Mesenchymal stem cell (in vitro differentiated cells and primary cell): ENCODE measurements at regions not wholly inside any gene's neighbourhood (a gene's known extent, or its start where the extent isn't known, plus 50 kb on each side); places are given as distances from the start of the nearest gene placed in this dataset.

Experiments
- DNase-seq: peaks from one replicate; pipeline ENCODE4 v3.0.0-alpha.2; 2013
- H2AFZ ChIP-seq: one replicate; pipeline ENCODE4 v1.6.1; 2013; ENCODE audit warnings: low read depth, mild to moderate bottlenecking, control low read depth, inconsistent platforms, low read length, moderate library complexity
- H2AK5ac ChIP-seq: 2 replicates; pipeline ENCODE4 v1.6.1; 2013; ENCODE audit warnings: low read length, moderate library complexity, mild to moderate bottlenecking, inconsistent platforms; ENCODE audit not compliant: severe bottlenecking
- H2BK120ac ChIP-seq: one replicate; pipeline ENCODE4 v1.6.1; 2013; ENCODE audit warnings: low read depth, mild to moderate bottlenecking, inconsistent platforms, low read length, moderate library complexity
- H2BK12ac ChIP-seq, 2 experiments: one replicate each; pipeline ENCODE4 v1.6.1; 2013; ENCODE audit warnings: inconsistent platforms in 2 of 2, low read length in 2 of 2, mild to moderate bottlenecking in 2 of 2, moderate library complexity in 2 of 2, control low read depth in 1 of 2
- H2BK15ac ChIP-seq: one replicate; pipeline ENCODE4 v1.6.1; 2013; ENCODE audit warnings: mild to moderate bottlenecking, low read depth, inconsistent platforms; ENCODE audit not compliant: poor library complexity, severe bottlenecking
- H2BK5ac ChIP-seq: 2 replicates; pipeline ENCODE4 v1.6.1; 2013; ENCODE audit warnings: low read depth, mild to moderate bottlenecking, low read length, control low read depth, inconsistent platforms; ENCODE audit not compliant: poor library complexity, severe bottlenecking
- H3K14ac ChIP-seq, 2 experiments: one replicate each; pipeline ENCODE4 v1.6.1; 2013; ENCODE audit warnings: inconsistent platforms in 2 of 2, low read length in 2 of 2, control low read depth in 1 of 2, mild to moderate bottlenecking in 1 of 2, moderate library complexity in 1 of 2
- H3K18ac ChIP-seq, 2 experiments: one replicate each; pipeline ENCODE4 v1.6.1; 2013; ENCODE audit warnings: inconsistent platforms in 2 of 2, low read length in 2 of 2, control low read depth in 1 of 2, low read depth in 1 of 2, mild to moderate bottlenecking in 1 of 2
- H3K23ac ChIP-seq, 2 experiments: one replicate each; pipeline ENCODE4 v1.6.1; 2013; ENCODE audit warnings: inconsistent platforms in 2 of 2, low read length in 2 of 2, mild to moderate bottlenecking in 2 of 2, moderate library complexity in 2 of 2, control low read depth in 1 of 2
- H3K27ac ChIP-seq: 2 replicates; pipeline ENCODE4 v1.5.1; 2013; ENCODE audit warnings: mild to moderate bottlenecking, moderate library complexity, low read length, control low read depth, inconsistent platforms; ENCODE audit not compliant: poor library complexity, severe bottlenecking
- H3K27me3 ChIP-seq, 2 experiments: 2 replicates each; pipeline versions ENCODE4 v1.6.1 to v1.7.0; 2013; ENCODE audit warnings: low read length in 2 of 2, mild to moderate bottlenecking in 2 of 2, moderate library complexity in 2 of 2, control low read depth in 1 of 2, inconsistent platforms in 1 of 2; ENCODE audit not compliant: control insufficient read depth in 1 of 2, insufficient read depth in 1 of 2
- H3K36me3 ChIP-seq, 2 experiments: 2 replicates each; pipeline versions ENCODE4 v1.6.1 to v1.7.0; 2013; ENCODE audit warnings: low read length in 2 of 2, control low read depth in 1 of 2, inconsistent platforms in 1 of 2, low read depth in 1 of 2, mild to moderate bottlenecking in 1 of 2; ENCODE audit not compliant: insufficient read depth in 2 of 2, control insufficient read depth in 1 of 2
- H3K4ac ChIP-seq, 2 experiments: one replicate each; pipeline ENCODE4 v1.6.1; 2013; ENCODE audit warnings: inconsistent platforms in 2 of 2, low read length in 2 of 2, mild to moderate bottlenecking in 2 of 2, moderate library complexity in 2 of 2, control low read depth in 1 of 2, low read depth in 1 of 2
- H3K4me1 ChIP-seq: 2 replicates; pipeline ENCODE4 v1.6.1; 2013; ENCODE audit warnings: low read depth, low read length, control low read depth; ENCODE audit not compliant: control insufficient read depth, insufficient read depth
- H3K4me2 ChIP-seq: 2 replicates; pipeline ENCODE4 v1.6.1; 2013; ENCODE audit warnings: low read length, mild to moderate bottlenecking, inconsistent platforms; ENCODE audit not compliant: poor library complexity, severe bottlenecking
- H3K4me3 ChIP-seq, 2 experiments: 2 replicates each; pipeline versions ENCODE4 v1.5.1 to v1.7.0; 2013; ENCODE audit warnings: low read length in 2 of 2, mild to moderate bottlenecking in 2 of 2, control low read depth in 1 of 2, low read depth in 1 of 2; ENCODE audit not compliant: insufficient read depth in 1 of 2
- H3K79me1 ChIP-seq: replicated peaks from 2 replicates; pipeline ENCODE4 v1.6.1; 2013; ENCODE audit warnings: mild to moderate bottlenecking, control low read depth, low read length, inconsistent platforms; ENCODE audit not compliant: poor library complexity, severe bottlenecking
- H3K9ac ChIP-seq: 2 replicates; pipeline ENCODE4 v1.7.0; 2013; ENCODE audit warnings: mild to moderate bottlenecking, low read length, moderate library complexity
- H3K9me3 ChIP-seq: 2 replicates; pipeline ENCODE4 v1.7.0; 2013; ENCODE audit warnings: mild to moderate bottlenecking, low read length; ENCODE audit not compliant: control insufficient read depth
- H4K8ac ChIP-seq: one replicate; pipeline ENCODE4 v1.6.1; 2013; ENCODE audit warnings: inconsistent platforms, mild to moderate bottlenecking, low read length, moderate library complexity
- H4K91ac ChIP-seq: one replicate; pipeline ENCODE4 v1.6.1; 2013; ENCODE audit warnings: mild to moderate bottlenecking, low read length, inconsistent platforms
- WGBS: methylation state at CpG from one replicate; pipeline ENCODE4 v1.1.7; 2013; ENCODE audit warnings: mixed read lengths; 5-methylcytosine and 5-hydroxymethylcytosine counted together

DNA sequence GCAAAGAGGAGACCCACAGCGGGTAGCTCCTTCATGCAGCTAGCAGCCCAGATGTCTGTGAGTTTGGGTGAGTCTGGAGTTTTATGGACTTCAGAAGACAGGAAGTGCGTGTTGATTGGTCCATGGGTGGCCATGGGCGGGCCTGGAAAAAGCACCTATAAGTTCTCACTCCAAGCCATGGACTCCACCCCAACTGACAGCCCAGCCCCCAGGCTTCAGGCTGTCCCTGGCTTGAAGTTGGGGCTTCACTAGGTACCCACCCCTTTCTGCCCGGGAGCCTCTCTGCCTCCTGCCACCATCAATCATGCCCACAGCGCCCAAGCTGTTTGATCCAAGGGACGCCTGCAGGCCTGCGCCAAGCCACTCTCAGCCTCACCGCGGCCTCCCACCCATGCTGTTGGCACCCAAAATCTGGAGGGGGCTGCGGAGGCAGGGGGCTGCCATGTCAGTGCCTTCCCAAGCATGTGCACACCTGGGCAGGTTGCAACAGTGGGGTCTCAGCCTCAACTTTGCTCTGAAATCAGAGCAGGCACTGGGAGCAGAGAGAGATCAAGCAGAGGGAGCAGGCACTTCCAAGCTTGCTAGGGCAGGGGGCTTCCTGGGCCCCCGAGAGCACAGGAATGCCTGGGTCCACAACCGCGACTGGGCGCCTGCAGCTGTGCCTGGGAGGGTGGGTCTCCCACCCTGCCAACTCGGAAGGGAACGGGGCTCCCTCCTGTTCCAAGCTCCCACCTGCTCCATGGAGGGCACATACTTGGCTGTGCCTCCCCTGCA, 1503.7 kb downstream of the CDH11 start:
- no peak overlapping the region for H2BK120ac ChIP-seq
- no peak overlapping the region for H4K91ac ChIP-seq
- no peak overlapping the region for H3K4ac ChIP-seq
- peaks cover 0 to 8% of the 10 kb centered on the region in 2 experiments for H3K27me3 ChIP-seq
- no peak overlapping the region for H3K23ac ChIP-seq
- no peaks in the 10 kb centered on the region for H3K9me3 ChIP-seq
- H2BK5ac ChIP-seq: no peak overlapping the region
- no peak overlapping the region for H3K18ac ChIP-seq
- 92% methylated on average over 13 of the region's 16 CpGs for WGBS
- H3K4me2 ChIP-seq: no peak overlapping the region
- H3K36me3 ChIP-seq: no peaks in the 10 kb centered on the region
- no peak overlapping the region for H3K14ac ChIP-seq
- no peak overlapping the region for H2AK5ac ChIP-seq
- H4K8ac ChIP-seq: peak overlapping the region; percentile 47
- H3K9ac ChIP-seq: no peak overlapping the region
- peak overlapping the region in 1 of 2 experiments; percentile 66 for H3K4me3 ChIP-seq
- peaks cover 1% of the 10 kb centered on the region for H3K4me1 ChIP-seq
- H3K79me1 ChIP-seq: no peaks in the 10 kb centered on the region
- H2BK15ac ChIP-seq: no peak overlapping the region
- H3K27ac ChIP-seq: no peak overlapping the region
- peak overlapping the region; percentile 74 for H2AFZ ChIP-seq
- peak; percentile 18 for DNase-seq
- peak overlapping the region in 1 of 2 experiments; percentile 71 for H2BK12ac ChIP-seq

DNA sequence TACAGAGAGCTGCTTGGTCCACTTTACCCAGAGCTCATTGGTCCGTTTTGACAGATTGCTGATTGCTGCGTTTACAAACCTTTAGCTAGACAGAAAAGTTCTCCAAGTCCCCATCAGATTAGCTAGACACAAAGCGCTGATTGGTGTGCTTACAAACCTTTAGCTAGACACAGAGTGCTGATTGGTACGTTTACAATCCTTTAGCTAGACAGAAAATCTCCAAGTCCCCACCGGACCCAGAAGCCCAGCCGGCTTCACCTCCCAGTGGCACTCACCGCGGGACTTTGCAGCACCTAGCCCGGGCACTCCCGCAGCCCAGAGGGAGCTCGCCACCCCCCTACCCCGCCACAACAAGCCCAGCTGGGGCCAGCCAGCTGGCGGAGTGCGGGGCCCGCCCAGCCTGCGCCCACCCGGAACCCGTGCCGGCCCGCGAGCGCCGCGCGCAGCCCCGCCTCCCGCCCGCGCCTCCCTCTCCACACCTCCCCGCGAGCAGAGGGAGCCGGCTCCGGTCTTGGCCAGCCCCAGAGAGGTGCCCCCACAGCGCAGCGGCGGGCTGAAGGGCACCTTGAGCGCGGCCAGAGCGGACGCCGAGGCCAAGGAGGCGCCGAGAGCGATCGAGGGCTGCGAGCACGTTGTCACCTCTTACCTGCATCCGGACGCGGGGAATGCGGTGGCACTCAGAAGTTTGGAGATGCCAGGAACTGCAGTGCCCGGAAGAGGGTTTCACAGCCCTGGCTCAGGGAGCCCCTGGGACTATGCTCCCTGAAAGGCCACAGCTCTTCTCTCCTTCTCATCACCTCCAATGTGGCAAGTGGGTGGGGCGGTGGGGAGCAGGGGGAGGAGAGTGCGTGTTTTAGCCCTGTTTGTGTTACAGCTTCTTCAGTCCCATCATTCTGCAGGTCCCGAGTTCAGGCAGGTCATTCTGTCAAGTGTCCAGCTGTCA, 1504.5 kb downstream of the CDH11 start:
- H2BK5ac ChIP-seq: no peak overlapping the region
- H3K14ac ChIP-seq: peak overlapping the region in 1 of 2 experiments; percentile 84
- no peaks in the 10 kb centered on the region for H3K36me3 ChIP-seq
- H3K9ac ChIP-seq: no peak overlapping the region
- no peak overlapping the region for H3K23ac ChIP-seq
- no peak overlapping the region for H4K91ac ChIP-seq
- H3K4me3 ChIP-seq: peak overlapping the region; percentile 48 to 66
- no peak overlapping the region for H2BK120ac ChIP-seq
- no peak overlapping the region for H3K4me2 ChIP-seq
- no peak overlapping the region for H3K27ac ChIP-seq
- peak overlapping the region in 1 of 2 experiments; percentile 33 for H3K4ac ChIP-seq
- no peaks in the 10 kb centered on the region for H3K9me3 ChIP-seq
- H3K79me1 ChIP-seq: no peaks in the 10 kb centered on the region
- H4K8ac ChIP-seq: peak overlapping the region; percentile 66
- H2BK12ac ChIP-seq: peak overlapping the region in 1 of 2 experiments; percentile 34
- H3K4me1 ChIP-seq: peaks cover 1% of the 10 kb centered on the region
- DNase-seq: peak; percentile 15
- peak overlapping the region; percentile 22 to 85 for H3K18ac ChIP-seq
- H2AK5ac ChIP-seq: no peak overlapping the region
- H3K27me3 ChIP-seq: peaks cover 0 to 8% of the 10 kb centered on the region in 2 experiments
- H2BK15ac ChIP-seq: no peak overlapping the region
- WGBS: 47% methylated on average over 41 of the region's 55 CpGs
- H2AFZ ChIP-seq: peak overlapping the region; percentile 74

DNA sequence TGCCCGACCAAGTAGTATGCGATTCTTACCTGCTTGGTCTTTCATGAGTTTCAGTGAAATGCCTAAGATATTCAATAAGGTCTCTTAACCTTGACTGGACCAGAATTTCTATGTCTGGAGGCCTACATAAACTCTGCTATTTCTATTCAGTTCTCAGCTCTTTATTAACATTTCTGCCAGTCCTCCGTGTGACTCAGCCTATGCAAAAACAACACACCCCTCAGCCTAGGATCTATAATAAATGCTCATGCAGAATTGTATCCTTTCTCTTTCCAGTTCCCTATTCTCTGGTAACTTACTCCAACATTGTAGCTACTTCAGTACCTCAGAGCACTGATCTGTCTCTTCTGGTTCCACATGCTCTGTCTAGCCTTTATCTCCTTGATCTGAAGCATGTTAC, 1507.4 kb downstream of the CDH11 start:
- no peak overlapping the region for H3K14ac ChIP-seq
- no peak overlapping the region for H3K4me3 ChIP-seq
- H3K27ac ChIP-seq: peak overlapping the region; percentile 38
- no peak overlapping the region for H2AK5ac ChIP-seq
- H4K8ac ChIP-seq: no peak overlapping the region
- H2BK5ac ChIP-seq: no peak overlapping the region
- H3K9ac ChIP-seq: no peak overlapping the region
- H3K4ac ChIP-seq: no peak overlapping the region
- no peak overlapping the region for H3K23ac ChIP-seq
- H2BK120ac ChIP-seq: no peak overlapping the region
- peak; percentile 10 for DNase-seq
- no peak overlapping the region for H2BK15ac ChIP-seq
- H2BK12ac ChIP-seq: no peak overlapping the region
- H4K91ac ChIP-seq: no peak overlapping the region
- no peaks in the 10 kb centered on the region for H3K36me3 ChIP-seq
- H2AFZ ChIP-seq: no peak overlapping the region
- no peak overlapping the region for H3K4me2 ChIP-seq
- H3K9me3 ChIP-seq: peaks cover 3% of the 10 kb centered on the region
- peaks cover 1% of the 10 kb centered on the region for H3K4me1 ChIP-seq
- H3K79me1 ChIP-seq: no peaks in the 10 kb centered on the region
- WGBS: 81% methylated on average over 3 of the region's 3 CpGs
- H3K27me3 ChIP-seq: peaks cover 0 to 8% of the 10 kb centered on the region in 2 experiments
- no peak overlapping the region for H3K18ac ChIP-seq

DNA sequence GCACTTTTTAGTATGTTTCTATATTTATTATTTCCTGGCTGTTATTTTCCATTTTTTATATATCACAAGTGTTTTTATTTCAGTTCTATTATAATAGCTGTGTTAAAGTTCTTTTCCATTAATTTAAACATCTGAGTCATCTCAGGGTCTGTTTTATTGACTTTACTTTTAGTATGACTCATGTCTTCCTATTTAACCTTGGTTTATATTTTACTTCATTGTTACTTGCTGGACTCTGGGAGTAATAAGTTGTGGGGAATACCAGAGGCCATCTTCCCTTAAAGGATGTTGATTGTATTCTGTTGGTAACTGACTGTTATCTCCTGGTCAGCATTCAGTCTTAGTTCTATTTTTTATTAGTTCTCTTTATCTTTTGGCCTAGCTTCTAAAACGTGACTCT, 1508.2 kb downstream of the CDH11 start:
- peak; percentile 69 for DNase-seq
- H2AFZ ChIP-seq: no peak overlapping the region
- H3K4me3 ChIP-seq: no peak overlapping the region
- H3K27ac ChIP-seq: no peak overlapping the region
- no peak overlapping the region for H3K23ac ChIP-seq
- peaks cover 3% of the 10 kb centered on the region for H3K9me3 ChIP-seq
- no peak overlapping the region for H2BK15ac ChIP-seq
- no peak overlapping the region for H3K4ac ChIP-seq
- H2BK12ac ChIP-seq: no peak overlapping the region
- H3K14ac ChIP-seq: no peak overlapping the region
- no CpG with 5 or more reads among the region's 1 CpG for WGBS
- no peak overlapping the region for H3K18ac ChIP-seq
- H3K4me1 ChIP-seq: peaks cover 1% of the 10 kb centered on the region
- H2BK5ac ChIP-seq: no peak overlapping the region
- peaks cover 0 to 8% of the 10 kb centered on the region in 2 experiments for H3K27me3 ChIP-seq
- H2AK5ac ChIP-seq: no peak overlapping the region
- no peak overlapping the region for H3K4me2 ChIP-seq
- H2BK120ac ChIP-seq: no peak overlapping the region
- H4K8ac ChIP-seq: no peak overlapping the region
- no peak overlapping the region for H3K9ac ChIP-seq
- H3K79me1 ChIP-seq: no peaks in the 10 kb centered on the region
- no peaks in the 10 kb centered on the region for H3K36me3 ChIP-seq
- no peak overlapping the region for H4K91ac ChIP-seq
